GM20431 (cell line): ENCODE measurements at regions not wholly inside any gene's neighbourhood (a gene's known extent, or its start where the extent isn't known, plus 50 kb on each side); places are given as distances from the start of the nearest gene placed in this dataset.

Source experiments
- in situ Hi-C: fragments of 300-500 bp; cut with MseI, MboI; formaldehyde crosslinking; loops from one replicate; pipeline ENCODE4 v1.15.0; 2020; ENCODE audit warnings: low sequenced_read_pairs; ENCODE audit not compliant: unreplicated experiment

- in situ Hi-C loops, result no loop called here
Measured at GRCh38 chr16:66290431-66290830, 76.1 kb upstream of the CDH5 start.

DNA sequence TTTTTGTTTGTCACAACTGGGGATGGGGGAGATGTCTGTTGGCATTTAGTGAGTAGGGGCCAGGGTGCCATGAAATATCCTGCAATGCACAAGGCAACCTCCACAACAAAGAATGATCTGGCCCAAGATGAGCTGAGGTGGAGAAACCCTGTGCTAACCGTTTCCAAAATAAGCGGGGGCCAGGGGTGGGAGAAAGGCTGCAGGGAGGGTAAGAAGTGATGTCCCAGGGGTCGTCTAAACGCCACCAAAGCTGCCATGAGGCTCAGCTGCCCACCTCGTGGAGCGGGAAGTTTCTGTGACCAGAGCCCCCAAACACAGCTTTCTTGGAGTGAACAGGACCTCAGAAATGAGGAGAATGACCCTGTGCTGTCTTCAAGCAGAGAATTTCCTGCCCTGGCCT, 76.5 kb upstream of the CDH5 start:
- in situ Hi-C loops, result loop anchor here (10.0 kb wide), 1 partner anchor 65 kb away; no protein-coding TSS in a partner anchor

DNA sequence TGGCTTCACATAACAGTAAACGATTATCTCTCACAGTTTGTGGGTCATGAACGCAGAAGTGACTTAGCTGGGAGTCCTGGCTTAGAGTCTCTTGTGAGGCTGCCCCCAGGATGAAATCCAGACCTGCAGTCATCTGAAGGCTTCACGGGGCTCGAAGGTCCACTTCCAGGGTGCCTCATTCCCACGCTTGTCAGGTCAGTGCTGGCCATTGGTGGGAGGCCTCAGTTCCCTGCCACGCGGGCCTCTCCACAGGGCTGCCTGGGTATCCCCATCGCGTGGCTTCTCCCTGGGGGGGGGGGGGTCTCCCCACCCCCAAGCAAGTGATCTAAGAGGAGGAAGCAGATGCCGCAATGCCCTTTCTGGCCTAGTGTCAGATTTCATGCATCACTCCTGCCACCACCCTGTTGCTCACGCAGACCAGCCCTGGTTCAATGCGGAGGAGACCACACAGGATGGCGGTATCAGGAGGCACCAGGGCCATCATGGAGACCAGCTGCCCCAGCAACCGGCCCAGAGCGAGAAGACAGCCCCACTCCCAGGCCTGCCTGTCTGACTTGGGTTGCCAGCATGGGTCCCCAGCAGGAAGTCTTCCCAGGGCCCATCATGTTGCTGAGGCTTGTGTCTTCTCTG, 77.3 kb upstream of the CDH5 start:
- in situ Hi-C loops, result loop anchor here (10.0 kb wide), 1 partner anchor 64 kb away; no protein-coding TSS in a partner anchor

GRCh38 chr16:66287926-66288325, 78.6 kb upstream of the CDH5 start:
- in situ Hi-C loops, result loop anchor here (10.0 kb wide), 1 partner anchor 63 kb away; no protein-coding TSS in a partner anchor

DNA sequence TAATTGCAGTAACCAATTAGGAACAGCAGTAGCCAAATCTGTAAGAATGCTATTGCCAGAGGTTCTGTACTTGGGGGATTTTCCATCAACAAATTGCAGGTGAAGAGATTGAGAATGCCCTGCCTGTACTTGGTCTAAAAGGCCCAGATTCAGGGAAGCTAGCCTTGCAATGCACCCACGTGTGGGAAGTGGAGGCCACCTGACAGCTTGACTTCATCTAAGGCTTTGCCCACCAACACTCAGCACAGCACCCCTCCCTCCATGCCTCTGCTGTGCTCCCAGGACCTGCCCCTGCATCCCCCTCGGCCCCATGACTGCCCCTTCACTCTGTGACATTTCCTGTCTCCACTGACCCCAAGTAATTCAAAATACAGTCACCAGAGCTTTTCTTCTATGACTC, 79.1 kb upstream of the CDH5 start:
- in situ Hi-C loops, result loop anchor here (10.0 kb wide), 1 partner anchor 63 kb away; no protein-coding TSS in a partner anchor

- in situ Hi-C loops, result loop anchor here (10.0 kb wide), 1 partner anchor 62 kb away; no protein-coding TSS in a partner anchor
Measured at GRCh38 chr16:66286527-66286926, 80.0 kb upstream of the CDH5 start.

DNA sequence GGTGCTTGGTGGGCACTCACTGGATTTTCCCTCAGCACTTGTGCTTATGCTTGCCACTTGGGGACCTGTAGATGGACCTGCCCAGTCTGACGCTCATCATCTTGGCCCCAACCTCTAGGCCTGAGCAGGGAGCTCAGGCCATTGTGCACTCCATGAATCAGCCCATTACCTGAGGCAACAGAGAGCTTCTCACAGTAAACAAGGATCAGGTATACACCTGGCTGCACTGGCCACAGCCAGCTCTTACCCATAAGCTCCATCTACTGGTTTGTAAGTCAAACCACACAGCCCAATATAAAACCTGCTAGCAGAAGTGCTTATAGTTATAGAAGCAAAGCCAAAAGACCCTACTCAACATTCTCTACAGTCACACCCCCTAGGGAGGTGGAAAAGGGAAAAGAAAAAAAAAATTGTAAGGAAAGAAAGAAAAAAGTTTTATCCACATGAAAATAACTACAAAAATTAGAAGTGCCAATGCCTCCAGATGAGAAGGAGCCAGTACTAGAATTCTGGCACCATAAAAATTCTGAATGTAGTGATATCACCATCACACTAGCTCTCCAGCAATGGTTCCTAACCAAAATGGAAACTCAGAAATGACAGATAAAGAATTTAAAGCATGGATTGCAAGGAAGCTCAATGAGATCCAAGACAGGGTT, 87.8 kb upstream of the CDH5 start:
- in situ Hi-C loops, result no loop called here

- in situ Hi-C loops, result no loop called here
Measured at GRCh38 chr16:66278111-66278531, 88.4 kb upstream of the CDH5 start.

DNA sequence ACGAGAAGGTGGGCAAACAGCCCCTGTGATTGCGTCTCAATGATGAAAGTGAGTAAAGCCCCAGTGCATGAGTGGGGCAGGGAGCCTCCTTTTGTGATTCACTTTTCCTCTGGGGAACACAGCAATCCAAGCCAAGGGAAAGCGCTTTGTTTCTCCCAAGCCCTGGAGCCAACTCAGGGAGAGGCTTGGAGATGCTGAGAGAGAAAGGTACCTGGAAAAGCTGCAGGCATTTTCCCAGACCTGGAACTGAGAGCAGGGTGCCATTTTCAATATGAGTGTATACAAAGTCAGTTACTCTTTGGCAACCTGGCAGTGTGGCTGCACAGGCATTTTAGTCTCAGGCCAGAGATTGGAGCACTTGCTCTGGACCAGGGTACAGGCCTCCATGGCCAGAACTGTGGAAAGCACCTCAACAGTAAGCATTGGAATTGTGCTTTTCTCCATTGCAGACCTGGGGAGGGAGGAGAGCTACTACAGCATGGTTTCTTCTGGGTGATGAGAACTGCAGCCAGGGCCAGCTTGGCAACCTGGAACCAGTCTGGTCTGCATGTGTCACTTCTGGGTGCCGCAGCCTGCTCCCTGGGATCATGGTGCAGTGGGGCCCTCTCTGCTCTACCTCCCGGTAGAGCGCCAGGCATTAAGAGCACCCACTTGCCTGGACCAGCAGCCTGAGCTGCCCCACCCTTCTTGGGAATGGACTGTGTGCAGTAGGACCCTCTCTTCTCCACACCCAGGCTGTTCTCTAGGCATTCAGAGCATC, 89.0 kb upstream of the CDH5 start:
- in situ Hi-C loops, result no loop called here

DNA sequence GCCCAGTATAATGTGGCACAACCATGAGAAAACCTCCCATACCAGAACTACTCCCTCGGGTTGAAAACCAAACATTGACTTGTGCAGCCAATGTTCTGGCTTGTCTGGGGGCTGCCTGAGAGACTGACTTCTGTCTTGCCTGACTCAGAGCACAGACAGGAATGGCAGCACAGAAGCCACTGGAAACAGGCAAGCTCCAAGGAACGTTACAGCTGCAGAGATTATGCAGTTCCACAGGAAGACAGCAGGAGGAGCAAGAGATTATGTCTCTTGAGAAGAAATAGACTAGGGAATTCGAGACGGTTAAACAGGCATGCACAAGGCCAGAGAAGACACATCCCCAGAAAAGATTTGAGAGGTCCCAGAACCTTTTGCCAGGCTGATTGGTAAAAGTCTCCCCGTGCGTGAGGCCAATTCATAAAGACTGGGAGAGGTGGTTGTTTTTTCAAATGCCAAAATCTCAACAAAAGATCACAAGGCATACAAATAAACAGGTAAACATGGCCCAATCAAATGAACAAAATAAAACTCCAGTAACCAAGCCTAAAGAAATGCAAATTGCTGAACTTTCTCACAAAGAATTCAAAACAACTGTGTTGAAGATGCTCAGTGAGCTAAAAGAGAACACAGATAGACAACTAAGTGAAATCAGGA, 90.6 kb upstream of the CDH5 start:
- in situ Hi-C loops, result no loop called here

GRCh38 chr16:66274335-66275110, 92.0 kb upstream of the CDH5 start:
- in situ Hi-C loops, result no loop called here

- in situ Hi-C loops, result no loop called here
Measured at GRCh38 chr16:66273644-66274334, 92.7 kb upstream of the CDH5 start.

DNA sequence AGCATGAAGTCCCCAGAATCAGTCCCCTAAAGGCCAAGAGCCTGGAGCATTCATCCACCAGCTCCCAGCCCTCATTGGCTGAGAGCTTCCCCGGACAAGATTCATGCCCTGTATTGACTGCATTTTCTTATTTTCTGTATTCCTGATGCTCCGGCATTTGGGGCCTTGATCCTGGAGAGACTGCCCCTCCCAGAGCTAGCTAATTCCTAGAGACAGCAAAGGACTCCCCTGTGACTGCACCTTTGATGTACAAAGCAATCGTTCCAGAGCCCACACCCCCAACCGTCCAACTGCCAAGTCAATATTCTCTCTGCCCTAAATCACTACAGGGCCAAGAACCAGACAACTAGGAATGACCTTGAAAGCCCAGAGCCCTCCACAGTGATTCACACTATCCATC, 93.4 kb upstream of the CDH5 start:
- in situ Hi-C loops, result no loop called here

DNA sequence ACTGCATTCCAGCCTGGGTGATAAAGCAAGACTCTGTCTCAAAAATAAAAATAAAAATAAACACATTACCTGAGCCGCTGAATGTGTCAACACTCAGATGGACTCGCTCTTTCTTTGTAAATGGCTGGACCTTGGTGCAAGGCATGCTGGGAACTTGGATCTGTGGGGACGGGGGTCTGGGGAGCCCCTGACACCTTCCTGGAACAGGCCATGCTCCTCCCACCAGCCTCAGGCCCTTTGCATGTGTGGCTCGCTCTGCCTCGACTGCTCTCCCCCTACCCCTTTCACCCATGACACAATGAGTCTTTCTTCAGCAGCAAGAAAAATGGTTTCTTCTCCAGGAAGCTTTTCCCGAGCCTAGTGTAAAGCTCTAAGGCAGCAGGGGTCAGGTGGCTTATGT, 94.0 kb upstream of the CDH5 start:
- in situ Hi-C loops, result no loop called here

DNA sequence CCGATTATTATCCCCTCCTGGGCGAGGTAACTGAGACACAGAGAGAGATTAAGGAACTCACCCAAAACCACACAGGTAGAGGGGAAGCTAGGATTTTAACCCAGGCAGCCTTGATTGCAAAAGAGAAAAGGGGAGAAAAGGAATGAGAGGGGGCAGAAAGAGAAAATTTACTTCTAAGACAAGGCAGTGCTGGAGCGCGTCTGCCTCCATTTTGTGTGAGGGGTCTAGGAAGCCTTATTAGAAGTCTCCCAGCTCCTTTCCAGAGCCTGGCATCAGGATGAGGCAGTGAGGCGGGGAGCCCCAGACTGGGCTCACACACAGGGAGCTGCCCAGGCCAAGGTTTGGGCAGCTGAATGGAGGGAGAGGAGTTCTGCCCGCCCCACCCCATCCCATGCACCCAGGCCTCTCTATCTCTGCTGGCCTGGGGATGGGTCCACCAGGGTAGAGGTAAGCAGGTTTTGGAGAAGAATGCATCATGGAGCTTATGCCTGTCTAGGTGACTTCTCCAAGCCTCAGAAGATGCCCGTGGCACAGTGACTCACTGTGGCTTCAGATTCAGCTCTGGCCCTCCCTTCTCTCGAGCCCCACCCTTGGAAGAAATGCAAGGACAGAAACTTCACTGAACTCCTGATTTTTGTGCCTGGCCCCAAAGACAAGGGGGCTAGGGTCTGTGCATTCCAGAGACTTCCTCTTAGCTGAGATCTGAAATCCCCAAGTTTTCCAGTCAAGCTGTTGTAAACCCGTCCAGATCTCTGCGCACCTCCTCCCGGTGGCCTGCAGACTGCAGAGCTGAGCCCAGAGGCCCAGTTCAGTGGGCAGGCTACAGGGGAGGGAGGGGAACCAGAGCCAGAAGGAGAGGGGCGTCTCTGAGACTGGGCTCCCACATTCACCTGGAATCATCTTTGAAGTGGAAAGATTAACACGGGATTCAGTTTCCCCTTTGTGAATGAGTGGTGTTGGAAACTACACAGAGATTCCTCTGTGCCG, 95.1 kb upstream of the CDH5 start:
- in situ Hi-C loops, result no loop called here

GRCh38 chr16:66270333-66270927, 96.1 kb upstream of the CDH5 start:
- in situ Hi-C loops, result no loop called here

- in situ Hi-C loops, result no loop called here
Measured at GRCh38 chr16:66269617-66270332, 96.7 kb upstream of the CDH5 start.
